ENCODE measurements at regions not wholly inside any gene's neighbourhood (a gene's known extent, or its start where the extent isn't known, plus 50 kb on each side); places are given as distances from the start of the nearest gene placed in this dataset.

DNA sequence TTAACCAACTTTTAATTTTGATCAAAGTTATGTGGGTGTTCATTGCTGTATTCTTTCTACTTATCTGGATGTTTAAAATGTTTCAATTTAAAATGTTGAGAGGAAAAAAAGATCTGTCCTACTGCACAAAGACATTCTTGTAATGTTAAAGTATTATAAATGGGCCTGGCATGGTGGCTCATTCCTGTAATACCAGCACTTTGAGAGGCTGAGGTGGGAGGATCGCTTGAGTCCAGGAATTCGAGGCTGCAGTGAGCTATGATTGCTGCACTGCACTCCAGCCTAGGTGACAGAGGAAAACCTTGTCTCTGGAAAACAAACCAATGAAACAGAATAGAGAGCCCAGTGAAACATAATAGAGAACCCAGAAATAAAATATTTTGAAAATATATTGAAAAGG, 65.5 kb upstream of the LRRC8B start:
- no peaks in the 10 kb centered on the region for H3K27me3 ChIP-seq (ENCODE audit: low read length)
- H3K9me3 ChIP-seq (ENCODE audit: low read length), result no peaks in the 10 kb centered on the region
- no peak overlapping the region for H3K4me2 ChIP-seq (ENCODE audit: low read depth, low read length, poor library complexity, severe bottlenecking)
- H3K9me2 ChIP-seq (replicated peaks; ENCODE audit: insufficient read depth, low read length), result no peaks in the 10 kb centered on the region
- H3K4me3 ChIP-seq (ENCODE audit: low read length), result no peak overlapping the region
- no peaks in the 10 kb centered on the region for H3K36me3 ChIP-seq (ENCODE audit: insufficient read depth, low read length)
- H3K27ac ChIP-seq (ENCODE audit: low read length), result no peak overlapping the region
- H3K4me1 ChIP-seq (ENCODE audit: low read length), result peaks cover 11% of the 10 kb centered on the region
- H4K20me1 ChIP-seq (ENCODE audit: insufficient read depth, low read depth, low read length), result no peaks in the 10 kb centered on the region
- H3K9ac ChIP-seq (ENCODE audit: low read length), result no peak overlapping the region
- DNase-seq, result no peak
- no peaks in the 10 kb centered on the region for H3K79me2 ChIP-seq (ENCODE audit: low read length)
- no peak overlapping the region for H2AFZ ChIP-seq (ENCODE audit: low read length)

DNA sequence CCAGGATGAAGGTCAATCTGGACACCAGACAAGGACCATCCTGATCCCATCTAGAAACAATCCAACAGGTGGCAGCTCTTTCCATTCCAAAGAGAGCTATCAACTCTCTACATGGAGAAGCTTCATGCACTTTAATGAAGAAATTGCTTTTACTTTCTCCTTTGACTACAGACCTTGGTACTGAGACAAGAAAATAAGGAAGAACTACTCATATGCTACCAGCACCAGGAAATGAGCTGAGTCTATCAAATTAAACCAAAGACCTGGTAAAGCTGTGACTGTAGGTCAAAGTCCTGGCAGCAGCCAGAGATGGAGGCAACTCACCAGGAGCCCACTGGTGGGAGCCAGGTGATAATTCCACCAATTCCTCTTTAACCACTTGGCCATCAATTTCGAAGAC, 64.3 kb upstream of the LRRC8B start:
- DNase-seq, result no peak
- Histone ChIP-seq H3K79me2 (ENCODE audit: low read length) (no peaks in the 10 kb centered on the region), H3K9ac (ENCODE audit: low read length) (no peak overlapping the region), H4K20me1 (ENCODE audit: insufficient read depth, low read depth, low read length) (no peaks in the 10 kb centered on the region), H3K9me2 (replicated peaks; ENCODE audit: insufficient read depth, low read length) (no peaks in the 10 kb centered on the region), H3K9me3 (ENCODE audit: low read length) (no peaks in the 10 kb centered on the region), H3K27me3 (ENCODE audit: low read length) (no peaks in the 10 kb centered on the region), H3K36me3 (ENCODE audit: insufficient read depth, low read length) (no peaks in the 10 kb centered on the region), H2AFZ (ENCODE audit: low read length) (no peak overlapping the region), H3K4me3 (ENCODE audit: low read length) (no peak overlapping the region), H3K4me2 (ENCODE audit: low read depth, low read length, poor library complexity, severe bottlenecking) (no peak overlapping the region), H3K27ac (ENCODE audit: low read length) (no peak overlapping the region), H3K4me1 (ENCODE audit: low read length) (peaks cover 6% of the 10 kb centered on the region)

DNA sequence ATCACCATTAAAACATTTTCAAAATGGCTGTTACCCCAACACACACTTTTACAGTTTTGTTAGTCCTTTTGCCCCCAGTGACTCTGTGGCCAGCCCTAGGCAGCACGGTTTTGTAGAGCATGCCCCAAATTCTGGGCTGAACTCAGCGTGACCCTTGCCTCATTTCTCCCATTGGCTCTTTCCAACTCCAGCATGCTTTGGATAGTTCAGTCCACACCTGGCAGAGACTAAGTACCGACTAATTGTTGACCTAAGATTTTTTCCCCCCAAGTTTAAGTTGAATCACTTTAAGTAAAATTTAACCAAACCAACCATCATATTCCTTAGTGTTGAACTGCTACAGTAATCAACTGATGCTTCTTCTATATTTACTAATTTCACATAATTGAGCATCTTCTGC, 62.4 kb upstream of the LRRC8B start:
- Histone ChIP-seq H3K9me3 (ENCODE audit: low read length) (no peaks in the 10 kb centered on the region), H2AFZ (ENCODE audit: low read length) (no peak overlapping the region), H3K4me3 (ENCODE audit: low read length) (no peak overlapping the region), H4K20me1 (ENCODE audit: insufficient read depth, low read depth, low read length) (no peaks in the 10 kb centered on the region), H3K27ac (ENCODE audit: low read length) (no peak overlapping the region), H3K79me2 (ENCODE audit: low read length) (no peaks in the 10 kb centered on the region), H3K4me2 (ENCODE audit: low read depth, low read length, poor library complexity, severe bottlenecking) (no peak overlapping the region), H3K36me3 (ENCODE audit: insufficient read depth, low read length) (no peaks in the 10 kb centered on the region), H3K27me3 (ENCODE audit: low read length) (no peaks in the 10 kb centered on the region), H3K9ac (ENCODE audit: low read length) (no peak overlapping the region), H3K9me2 (replicated peaks; ENCODE audit: insufficient read depth, low read length) (no peaks in the 10 kb centered on the region), H3K4me1 (ENCODE audit: low read length) (peaks cover 1% of the 10 kb centered on the region)
- no peak for DNase-seq

DNA sequence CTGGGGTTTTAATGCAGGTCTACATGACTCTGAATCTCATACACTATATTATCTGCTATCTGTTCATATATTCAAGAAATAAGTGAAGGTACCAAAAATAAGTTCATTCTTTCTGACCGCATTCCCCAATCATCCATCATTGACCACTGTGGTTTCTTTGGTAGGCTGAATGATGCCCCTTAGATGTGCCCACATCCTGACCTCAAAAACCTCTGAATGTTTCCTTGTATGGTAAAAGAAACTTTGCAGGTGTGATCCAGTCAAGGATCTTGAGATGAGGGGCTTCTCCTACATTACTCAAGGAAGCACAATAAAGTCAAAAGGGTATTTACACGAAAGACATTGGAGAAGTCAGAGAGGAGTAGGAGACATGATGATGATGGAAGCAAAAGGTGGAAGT, 60.6 kb upstream of the LRRC8B start:
- H4K20me1 ChIP-seq (ENCODE audit: insufficient read depth, low read depth, low read length), result no peaks in the 10 kb centered on the region
- no peaks in the 10 kb centered on the region for H3K4me1 ChIP-seq (ENCODE audit: low read length)
- H3K4me2 ChIP-seq (ENCODE audit: low read depth, low read length, poor library complexity, severe bottlenecking), result no peak overlapping the region
- no peak overlapping the region for H3K27ac ChIP-seq (ENCODE audit: low read length)
- H3K79me2 ChIP-seq (ENCODE audit: low read length), result no peaks in the 10 kb centered on the region
- H3K36me3 ChIP-seq (ENCODE audit: insufficient read depth, low read length), result no peaks in the 10 kb centered on the region
- no peak for DNase-seq
- H2AFZ ChIP-seq (ENCODE audit: low read length), result no peak overlapping the region
- no peak overlapping the region for H3K9ac ChIP-seq (ENCODE audit: low read length)
- no peaks in the 10 kb centered on the region for H3K9me3 ChIP-seq (ENCODE audit: low read length)
- H3K27me3 ChIP-seq (ENCODE audit: low read length), result no peaks in the 10 kb centered on the region
- H3K9me2 ChIP-seq (replicated peaks; ENCODE audit: insufficient read depth, low read length), result no peaks in the 10 kb centered on the region
- H3K4me3 ChIP-seq (ENCODE audit: low read length), result no peak overlapping the region

DNA sequence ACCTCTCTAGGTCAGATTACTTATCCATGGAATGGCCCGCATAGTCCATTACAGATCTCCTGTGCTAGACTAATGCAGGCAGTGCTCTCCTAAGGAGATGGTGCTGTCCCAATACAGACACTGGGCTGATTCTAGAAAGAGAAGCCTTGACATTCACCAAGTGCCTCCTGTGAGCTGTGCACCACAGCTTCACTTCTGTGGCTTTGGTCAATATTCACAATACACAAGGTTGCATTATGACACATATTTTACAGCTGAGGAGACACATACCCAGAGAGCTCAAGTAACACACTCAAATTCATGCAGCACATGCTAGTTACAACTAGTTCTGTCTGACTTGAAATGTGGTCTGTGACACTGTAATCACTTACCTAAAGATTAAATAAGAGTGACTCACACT, 59.4 kb upstream of the LRRC8B start:
- no peak overlapping the region for H3K9ac ChIP-seq (ENCODE audit: low read length)
- H3K4me2 ChIP-seq (ENCODE audit: low read depth, low read length, poor library complexity, severe bottlenecking), result no peak overlapping the region
- H4K20me1 ChIP-seq (ENCODE audit: insufficient read depth, low read depth, low read length), result no peaks in the 10 kb centered on the region
- no peak overlapping the region for H3K4me3 ChIP-seq (ENCODE audit: low read length)
- no peaks in the 10 kb centered on the region for H3K4me1 ChIP-seq (ENCODE audit: low read length)
- no peak overlapping the region for H2AFZ ChIP-seq (ENCODE audit: low read length)
- DNase-seq, result no peak
- H3K9me2 ChIP-seq (replicated peaks; ENCODE audit: insufficient read depth, low read length), result no peaks in the 10 kb centered on the region
- no peak overlapping the region for H3K27ac ChIP-seq (ENCODE audit: low read length)
- H3K36me3 ChIP-seq (ENCODE audit: insufficient read depth, low read length), result no peaks in the 10 kb centered on the region
- no peaks in the 10 kb centered on the region for H3K9me3 ChIP-seq (ENCODE audit: low read length)
- no peaks in the 10 kb centered on the region for H3K27me3 ChIP-seq (ENCODE audit: low read length)
- H3K79me2 ChIP-seq (ENCODE audit: low read length), result no peaks in the 10 kb centered on the region

DNA sequence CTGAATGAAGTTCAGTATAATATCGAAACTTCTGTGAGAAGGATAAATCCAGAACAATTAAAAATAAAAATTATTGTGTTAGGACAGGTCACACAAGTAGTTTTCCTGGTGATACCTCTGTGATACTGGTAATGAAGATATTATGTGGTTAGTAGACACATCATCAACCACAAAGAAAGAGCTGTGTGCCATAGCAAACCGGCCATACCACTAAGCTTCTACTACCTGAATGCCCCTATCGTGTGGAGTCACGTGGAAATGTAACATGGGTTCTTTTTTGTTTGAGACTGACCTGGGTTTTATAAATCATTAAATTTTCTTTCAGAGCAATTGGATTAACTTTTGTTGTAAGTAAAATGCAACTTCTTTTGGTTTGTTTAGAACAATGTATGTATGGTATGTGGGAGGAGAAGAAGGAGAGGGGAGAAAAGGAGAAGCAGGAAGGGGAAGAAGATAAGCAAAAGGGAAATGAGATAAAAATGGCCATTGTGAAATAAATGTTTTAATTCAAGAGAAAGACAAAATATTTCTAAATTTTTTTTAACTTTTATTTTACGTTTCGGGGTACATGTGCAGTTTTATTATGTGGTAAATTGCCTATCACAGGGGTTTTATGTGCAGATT, 58.2 kb upstream of the LRRC8B start:
- H3K9ac ChIP-seq (ENCODE audit: low read length), result no peak overlapping the region
- no peaks in the 10 kb centered on the region for H3K9me2 ChIP-seq (replicated peaks; ENCODE audit: insufficient read depth, low read length)
- DNase-seq, result no peak
- H3K79me2 ChIP-seq (ENCODE audit: low read length), result no peaks in the 10 kb centered on the region
- no peak overlapping the region for H3K4me3 ChIP-seq (ENCODE audit: low read length)
- no peak overlapping the region for H3K27ac ChIP-seq (ENCODE audit: low read length)
- no peaks in the 10 kb centered on the region for H3K4me1 ChIP-seq (ENCODE audit: low read length)
- H3K36me3 ChIP-seq (ENCODE audit: insufficient read depth, low read length), result no peaks in the 10 kb centered on the region
- H2AFZ ChIP-seq (ENCODE audit: low read length), result no peak overlapping the region
- H3K9me3 ChIP-seq (ENCODE audit: low read length), result no peaks in the 10 kb centered on the region
- H3K4me2 ChIP-seq (ENCODE audit: low read depth, low read length, poor library complexity, severe bottlenecking), result no peak overlapping the region
- no peaks in the 10 kb centered on the region for H3K27me3 ChIP-seq (ENCODE audit: low read length)
- no peaks in the 10 kb centered on the region for H4K20me1 ChIP-seq (ENCODE audit: insufficient read depth, low read depth, low read length)

DNA sequence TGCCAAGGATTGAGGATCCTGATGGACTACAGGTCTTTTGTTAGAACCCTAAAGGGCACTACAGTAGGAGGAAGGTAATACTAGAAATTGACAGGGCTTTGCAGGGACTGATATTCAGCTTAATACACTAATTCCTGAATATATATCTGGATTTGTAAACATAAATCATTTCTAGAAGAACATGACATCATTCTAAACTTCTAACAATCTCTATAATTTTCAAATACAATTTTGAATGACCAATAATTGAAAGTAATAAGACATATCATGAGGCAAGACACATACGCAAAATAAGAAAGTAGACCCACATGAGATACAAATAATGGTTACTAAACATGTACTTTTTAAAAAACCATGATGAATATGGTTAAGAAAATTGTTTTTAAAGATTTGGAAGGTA, 52.4 kb upstream of the LRRC8B start:
- Histone ChIP-seq H3K79me2 (ENCODE audit: low read length) (no peaks in the 10 kb centered on the region), H3K4me2 (ENCODE audit: low read depth, low read length, poor library complexity, severe bottlenecking) (no peak overlapping the region), H3K9me3 (ENCODE audit: low read length) (no peaks in the 10 kb centered on the region), H3K4me1 (ENCODE audit: low read length) (no peaks in the 10 kb centered on the region), H3K9ac (ENCODE audit: low read length) (no peak overlapping the region), H3K36me3 (ENCODE audit: insufficient read depth, low read length) (no peaks in the 10 kb centered on the region), H4K20me1 (ENCODE audit: insufficient read depth, low read depth, low read length) (no peaks in the 10 kb centered on the region), H3K4me3 (ENCODE audit: low read length) (no peak overlapping the region), H3K27me3 (ENCODE audit: low read length) (no peaks in the 10 kb centered on the region), H3K9me2 (replicated peaks; ENCODE audit: insufficient read depth, low read length) (no peaks in the 10 kb centered on the region), H2AFZ (ENCODE audit: low read length) (no peak overlapping the region), H3K27ac (ENCODE audit: low read length) (no peak overlapping the region)
- no peak for DNase-seq

DNA sequence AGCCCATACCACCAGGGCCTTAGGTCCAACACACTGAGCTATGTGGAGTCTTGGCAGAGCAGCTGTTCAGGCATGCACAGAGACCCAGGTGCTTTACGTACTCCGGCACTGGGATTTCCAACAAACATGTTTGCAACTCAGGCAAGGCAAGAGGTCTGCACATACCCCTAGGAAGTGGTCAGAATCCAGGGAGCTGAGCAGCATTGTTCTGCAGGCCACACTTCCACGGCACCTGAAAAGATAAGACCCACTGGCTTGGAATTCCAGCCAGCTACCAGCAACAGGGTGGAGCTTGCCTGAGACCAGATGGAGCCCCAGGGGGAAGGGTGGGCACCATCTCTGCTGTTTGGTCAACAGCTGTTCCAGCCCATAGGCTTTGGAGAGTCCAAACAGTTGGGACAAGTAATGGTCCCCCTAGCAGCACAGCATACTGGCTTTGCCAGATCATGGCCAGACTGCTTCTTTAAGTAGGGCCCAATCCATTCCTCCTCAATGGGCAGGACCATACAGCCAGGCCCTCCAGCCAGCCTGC, 51.7 kb upstream of the LRRC8B start:
- H2AFZ ChIP-seq (ENCODE audit: low read length), result no peak overlapping the region
- no peaks in the 10 kb centered on the region for H3K36me3 ChIP-seq (ENCODE audit: insufficient read depth, low read length)
- no peaks in the 10 kb centered on the region for H3K4me1 ChIP-seq (ENCODE audit: low read length)
- no peak overlapping the region for H3K9ac ChIP-seq (ENCODE audit: low read length)
- H3K27ac ChIP-seq (ENCODE audit: low read length), result no peak overlapping the region
- no peaks in the 10 kb centered on the region for H3K27me3 ChIP-seq (ENCODE audit: low read length)
- no peaks in the 10 kb centered on the region for H3K9me3 ChIP-seq (ENCODE audit: low read length)
- no peak overlapping the region for H3K4me3 ChIP-seq (ENCODE audit: low read length)
- no peaks in the 10 kb centered on the region for H3K79me2 ChIP-seq (ENCODE audit: low read length)
- DNase-seq, result no peak
- no peak overlapping the region for H3K4me2 ChIP-seq (ENCODE audit: low read depth, low read length, poor library complexity, severe bottlenecking)
- no peaks in the 10 kb centered on the region for H3K9me2 ChIP-seq (replicated peaks; ENCODE audit: insufficient read depth, low read length)
- H4K20me1 ChIP-seq (ENCODE audit: insufficient read depth, low read depth, low read length), result no peaks in the 10 kb centered on the region

All from Karpas-422 (cell line).